ENCODE measurements at regions not wholly inside any gene's neighbourhood (a gene's known extent, or its start where the extent isn't known, plus 50 kb on each side); places are given as distances from the start of the nearest gene placed in this dataset.

GRCh38 chrX:69415698-69416097, 88.4 kb upstream of the NALF2 start:
- Histone ChIP-seq H3K27ac (ENCODE audit: low read depth, low read length) (no peak overlapping the region), H3K9me3 (ENCODE audit: control insufficient read depth, insufficient read depth, low read length) (no peaks in the 10 kb centered on the region), H3F3A (ENCODE audit: control insufficient read depth, insufficient read depth) (no peaks in the 10 kb centered on the region), H3K36me3 (ENCODE audit: control insufficient read depth, low read length) (no peaks in the 10 kb centered on the region), H4K20me1 (ENCODE audit: control insufficient read depth, insufficient read depth, low read depth, low read length) (no peaks in the 10 kb centered on the region), H3K4me2 (ENCODE audit: low read length) (no peak overlapping the region), H3K27me3 (ENCODE audit: control insufficient read depth, low read length) (no peaks in the 10 kb centered on the region), H3K79me2 (ENCODE audit: control insufficient read depth, low read length) (no peaks in the 10 kb centered on the region), H3K4me1 (ENCODE audit: control insufficient read depth, low read length) (no peaks in the 10 kb centered on the region), H3K9me2 (replicated peaks; ENCODE audit: control insufficient read depth, low read length) (no peaks in the 10 kb centered on the region), H3K4me3 (ENCODE audit: low read length) (no peak overlapping the region)
- no peak for TF ChIP-seq EZH2phosphoT487 (IDR thresholded peaks at IDR 0.05; ENCODE audit: borderline replicate concordance, low read length)
- TF ChIP-seq, protein P1, sequence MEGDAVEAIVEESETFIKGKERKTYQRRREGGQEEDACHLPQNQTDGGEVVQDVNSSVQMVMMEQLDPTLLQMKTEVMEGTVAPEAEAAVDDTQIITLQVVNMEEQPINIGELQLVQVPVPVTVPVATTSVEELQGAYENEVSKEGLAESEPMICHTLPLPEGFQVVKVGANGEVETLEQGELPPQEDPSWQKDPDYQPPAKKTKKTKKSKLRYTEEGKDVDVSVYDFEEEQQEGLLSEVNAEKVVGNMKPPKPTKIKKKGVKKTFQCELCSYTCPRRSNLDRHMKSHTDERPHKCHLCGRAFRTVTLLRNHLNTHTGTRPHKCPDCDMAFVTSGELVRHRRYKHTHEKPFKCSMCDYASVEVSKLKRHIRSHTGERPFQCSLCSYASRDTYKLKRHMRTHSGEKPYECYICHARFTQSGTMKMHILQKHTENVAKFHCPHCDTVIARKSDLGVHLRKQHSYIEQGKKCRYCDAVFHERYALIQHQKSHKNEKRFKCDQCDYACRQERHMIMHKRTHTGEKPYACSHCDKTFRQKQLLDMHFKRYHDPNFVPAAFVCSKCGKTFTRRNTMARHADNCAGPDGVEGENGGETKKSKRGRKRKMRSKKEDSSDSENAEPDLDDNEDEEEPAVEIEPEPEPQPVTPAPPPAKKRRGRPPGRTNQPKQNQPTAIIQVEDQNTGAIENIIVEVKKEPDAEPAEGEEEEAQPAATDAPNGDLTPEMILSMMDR (IDR thresholded peaks at IDR 0.05; ENCODE audit: low read depth, low read length, poor library complexity, severe bottlenecking), result no peak

DNA sequence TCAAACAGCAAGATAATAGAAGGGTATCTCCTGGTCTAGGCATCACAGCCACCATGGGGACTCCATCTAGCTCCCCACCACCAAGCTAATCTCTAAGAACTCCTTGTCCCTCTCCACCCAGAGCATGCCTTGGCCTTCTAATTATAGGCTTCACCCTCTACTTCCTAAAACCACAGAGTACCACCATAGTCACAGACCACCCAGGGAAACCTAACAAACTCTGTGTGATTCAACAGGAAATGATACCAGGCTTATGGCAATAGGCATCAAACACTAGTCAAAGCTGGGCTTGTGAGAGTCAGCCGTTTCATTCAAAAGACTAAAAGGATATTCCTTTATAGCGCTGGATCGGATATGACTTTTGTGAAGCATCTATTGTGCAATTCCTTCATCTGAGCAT, 91.5 kb upstream of the NALF2 start:
- no peaks in the 10 kb centered on the region for H3K4me1 ChIP-seq (ENCODE audit: control insufficient read depth, low read length)
- H3K79me2 ChIP-seq (ENCODE audit: control insufficient read depth, low read length), result no peaks in the 10 kb centered on the region
- no peaks in the 10 kb centered on the region for H4K20me1 ChIP-seq (ENCODE audit: control insufficient read depth, insufficient read depth, low read depth, low read length)
- H3K4me2 ChIP-seq (ENCODE audit: low read length), result no peak overlapping the region
- no peaks in the 10 kb centered on the region for H3K27me3 ChIP-seq (ENCODE audit: control insufficient read depth, low read length)
- H3F3A ChIP-seq (ENCODE audit: control insufficient read depth, insufficient read depth), result no peaks in the 10 kb centered on the region
- no peak overlapping the region for H3K4me3 ChIP-seq (ENCODE audit: low read length)
- no peaks in the 10 kb centered on the region for H3K9me3 ChIP-seq (ENCODE audit: control insufficient read depth, insufficient read depth, low read length)
- H3K27ac ChIP-seq (ENCODE audit: low read depth, low read length), result no peak overlapping the region
- no peaks in the 10 kb centered on the region for H3K9me2 ChIP-seq (replicated peaks; ENCODE audit: control insufficient read depth, low read length)
- no peak for TF ChIP-seq EZH2phosphoT487 (IDR thresholded peaks at IDR 0.05; ENCODE audit: borderline replicate concordance, low read length)
- TF ChIP-seq, protein P1 (IDR thresholded peaks at IDR 0.05; ENCODE audit: low read depth, low read length, poor library complexity, severe bottlenecking), result no peak
- no peaks in the 10 kb centered on the region for H3K36me3 ChIP-seq (ENCODE audit: control insufficient read depth, low read length)

DNA sequence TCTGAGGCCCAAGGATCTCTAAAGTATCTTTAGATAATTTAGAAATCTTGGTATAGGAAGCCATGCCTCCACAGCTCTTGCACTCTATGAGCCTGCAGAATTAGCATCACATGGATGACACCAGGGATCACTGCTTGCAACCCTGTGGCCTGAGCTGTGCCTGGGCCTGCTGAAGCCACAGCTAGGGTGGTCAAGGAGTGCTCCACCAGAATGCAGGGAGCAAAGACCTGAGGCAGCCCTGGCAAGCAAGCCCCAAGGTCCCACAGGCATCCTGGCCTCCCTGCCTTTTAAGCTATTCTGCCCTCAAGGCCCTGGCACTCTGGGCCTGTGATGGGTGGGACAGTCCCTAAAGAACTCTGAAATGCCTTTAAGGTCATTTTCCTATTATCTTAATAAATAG, 105.2 kb upstream of the NALF2 start:
- Histone ChIP-seq H3K9me3 (ENCODE audit: control insufficient read depth, insufficient read depth, low read length) (no peaks in the 10 kb centered on the region), H3K4me3 (ENCODE audit: low read length) (no peak overlapping the region), H3K4me1 (ENCODE audit: control insufficient read depth, low read length) (no peaks in the 10 kb centered on the region), H3K4me2 (ENCODE audit: low read length) (no peak overlapping the region), H3K79me2 (ENCODE audit: control insufficient read depth, low read length) (no peaks in the 10 kb centered on the region), H3K27ac (ENCODE audit: low read depth, low read length) (no peak overlapping the region), H3K36me3 (ENCODE audit: control insufficient read depth, low read length) (no peaks in the 10 kb centered on the region), H3K9me2 (replicated peaks; ENCODE audit: control insufficient read depth, low read length) (no peaks in the 10 kb centered on the region), H3F3A (ENCODE audit: control insufficient read depth, insufficient read depth) (no peaks in the 10 kb centered on the region), H4K20me1 (ENCODE audit: control insufficient read depth, insufficient read depth, low read depth, low read length) (no peaks in the 10 kb centered on the region), H3K27me3 (ENCODE audit: control insufficient read depth, low read length) (no peaks in the 10 kb centered on the region)
- TF ChIP-seq, protein P1 (IDR thresholded peaks at IDR 0.05; ENCODE audit: low read depth, low read length, poor library complexity, severe bottlenecking), result no peak
- TF ChIP-seq EZH2phosphoT487 (IDR thresholded peaks at IDR 0.05; ENCODE audit: borderline replicate concordance, low read length), result no peak

DNA sequence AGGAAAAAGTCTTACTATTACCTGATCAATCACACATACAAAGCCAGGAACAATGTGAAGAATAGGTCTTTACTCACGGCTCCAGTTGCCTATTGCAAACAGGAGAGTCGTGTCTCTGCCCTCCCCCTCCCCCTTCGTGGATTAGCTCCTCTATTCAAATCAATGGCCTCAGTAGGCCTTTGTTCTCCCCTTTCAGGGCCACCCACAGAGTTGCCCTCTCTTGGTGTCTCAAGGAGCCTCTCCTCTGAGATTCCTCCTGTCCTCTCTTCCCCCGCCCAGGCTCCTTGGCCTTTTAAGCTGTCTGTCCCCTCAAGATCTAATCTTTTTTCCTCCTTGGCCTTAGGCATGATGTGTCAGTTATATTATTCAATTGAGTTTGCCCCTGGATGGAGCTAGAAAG, 107.2 kb upstream of the NALF2 start:
- H4K20me1 ChIP-seq (ENCODE audit: control insufficient read depth, insufficient read depth, low read depth, low read length), result no peaks in the 10 kb centered on the region
- H3K9me2 ChIP-seq (replicated peaks; ENCODE audit: control insufficient read depth, low read length), result no peaks in the 10 kb centered on the region

More for the DNA sequence above, 107.2 kb upstream of the NALF2 start:
- TF ChIP-seq EZH2phosphoT487 (IDR thresholded peaks at IDR 0.05; ENCODE audit: borderline replicate concordance, low read length), result no peak
- TF ChIP-seq, protein P1 (IDR thresholded peaks at IDR 0.05; ENCODE audit: low read depth, low read length, poor library complexity, severe bottlenecking), result no peak
- Histone ChIP-seq H3F3A (ENCODE audit: control insufficient read depth, insufficient read depth) (no peaks in the 10 kb centered on the region), H3K27ac (ENCODE audit: low read depth, low read length) (no peak overlapping the region), H3K36me3 (ENCODE audit: control insufficient read depth, low read length) (no peaks in the 10 kb centered on the region), H3K9me3 (ENCODE audit: control insufficient read depth, insufficient read depth, low read length) (no peaks in the 10 kb centered on the region), H3K27me3 (ENCODE audit: control insufficient read depth, low read length) (no peaks in the 10 kb centered on the region), H3K4me3 (ENCODE audit: low read length) (no peak overlapping the region), H3K4me2 (ENCODE audit: low read length) (no peak overlapping the region), H3K4me1 (ENCODE audit: control insufficient read depth, low read length) (no peaks in the 10 kb centered on the region), H3K79me2 (ENCODE audit: control insufficient read depth, low read length) (no peaks in the 10 kb centered on the region)

Data from DOHH2 (cell line).